SJSA1 (cell line): ENCODE measurements at regions not wholly inside any gene's neighbourhood (a gene's known extent, or its start where the extent isn't known, plus 50 kb on each side); places are given as distances from the start of the nearest gene placed in this dataset.
"Not testable (repeated sequence)": the region's sequence is repeated elsewhere in the genome, so short reads cannot be mapped to it uniquely, and the experiment has no call there.

Experiments
- DNase-seq, 2 experiments: peaks; one replicate each; pipeline ENCODE4 v3.0.0-alpha.2; 2015 to 2020; ENCODE audit warnings: low spot score in 2 of 2, low read depth in 1 of 2
- H3K27ac ChIP-seq: fragments of 250-450 bp; sonication (Bioruptor Pico); 2 replicates; pipeline ENCODE4 v1.5.1; 2020; ENCODE audit warnings: mild to moderate bottlenecking, moderate library complexity
- H3K27me3 ChIP-seq: fragments of 250-450 bp; sonication (Bioruptor Pico); replicated peaks from 2 replicates; pipeline ENCODE4 v1.5.1; 2020; ENCODE audit warnings: mild to moderate bottlenecking, moderate library complexity
- H3K36me3 ChIP-seq: fragments of 250-450 bp; sonication (Bioruptor Pico); 2 replicates; pipeline ENCODE4 v1.5.1; 2020; ENCODE audit warnings: mild to moderate bottlenecking
- H3K4me1 ChIP-seq: fragments of 250-450 bp; sonication (Bioruptor Pico); replicated peaks from 2 replicates; pipeline ENCODE4 v1.6.1; 2021; ENCODE audit warnings: mild to moderate bottlenecking
- H3K4me3 ChIP-seq: fragments of 250-450 bp; sonication (Bioruptor Pico); 2 replicates; pipeline ENCODE4 v1.5.1; 2020; ENCODE audit warnings: mild to moderate bottlenecking
- H3K9me3 ChIP-seq: fragments of 250-450 bp; sonication (Bioruptor Pico); replicated peaks from 2 replicates; pipeline ENCODE4 v1.5.1; 2020; ENCODE audit warnings: mild to moderate bottlenecking

- H3K27ac ChIP-seq: no peak overlapping the region
- no peak for DNase-seq
Observed at GRCh38 chr7:27032839-27033238, 63.0 kb downstream of the HOXA1 start.

GRCh38 chr7:27031289-27032172, 64.3 kb downstream of the HOXA1 start:
- peak overlapping the region; percentile 7 for H3K27ac ChIP-seq
- H3K9me3 ChIP-seq: no peaks in the 10 kb centered on the region
- no peaks in the 10 kb centered on the region for H3K27me3 ChIP-seq
- no peaks in the 10 kb centered on the region for H3K36me3 ChIP-seq
- H3K4me1 ChIP-seq: peaks cover 6% of the 10 kb centered on the region
- DNase-seq: peak in 1 of 2 experiments; percentile 18
- no peak overlapping the region for H3K4me3 ChIP-seq

More at GRCh38 chr7:27032839-27033238, 63.0 kb downstream of the HOXA1 start:
- H3K4me3 ChIP-seq: no peak overlapping the region
- H3K4me1 ChIP-seq: peaks cover 6% of the 10 kb centered on the region
- no peaks in the 10 kb centered on the region for H3K36me3 ChIP-seq
- no peaks in the 10 kb centered on the region for H3K27me3 ChIP-seq
- H3K9me3 ChIP-seq: no peaks in the 10 kb centered on the region

GRCh38 chr7:27030393-27031050, 65.3 kb downstream of the HOXA1 start:
- H3K36me3 ChIP-seq: no peaks in the 10 kb centered on the region
- H3K9me3 ChIP-seq: no peaks in the 10 kb centered on the region
- H3K27me3 ChIP-seq: no peaks in the 10 kb centered on the region
- DNase-seq: no peak
- H3K27ac ChIP-seq: no peak overlapping the region
- H3K4me3 ChIP-seq: no peak overlapping the region
- peaks cover 6% of the 10 kb centered on the region for H3K4me1 ChIP-seq

- no peak overlapping the region for H3K27ac ChIP-seq
Observed at GRCh38 chr7:27025270-27025669, 70.5 kb downstream of the HOXA1 start.

GRCh38 chr7:27010068-27010467, 85.7 kb downstream of the HOXA1 start:
- H3K36me3 ChIP-seq: no peaks in the 10 kb centered on the region
- no peaks in the 10 kb centered on the region for H3K4me1 ChIP-seq
- no peak for DNase-seq
- H3K27ac ChIP-seq: no peak overlapping the region
- H3K27me3 ChIP-seq: no peaks in the 10 kb centered on the region
- no peaks in the 10 kb centered on the region for H3K9me3 ChIP-seq
- no peak overlapping the region for H3K4me3 ChIP-seq

More at GRCh38 chr7:27025270-27025669, 70.5 kb downstream of the HOXA1 start:
- H3K36me3 ChIP-seq: no peaks in the 10 kb centered on the region
- no peak overlapping the region for H3K4me3 ChIP-seq
- DNase-seq: no peak
- no peaks in the 10 kb centered on the region for H3K4me1 ChIP-seq
- no peaks in the 10 kb centered on the region; the same call in 1 of the 2 replicates for H3K27me3 ChIP-seq
- H3K9me3 ChIP-seq: no peaks in the 10 kb centered on the region

- Histone ChIP-seq H3K9me3 (no peaks in the 10 kb centered on the region), H3K36me3 (no peaks in the 10 kb centered on the region), H3K4me3 (no peak overlapping the region), H3K4me1 (no peaks in the 10 kb centered on the region), H3K27me3 (no peaks in the 10 kb centered on the region), H3K27ac (no peak overlapping the region)
- DNase-seq: no peak
Observed at GRCh38 chr7:27000496-27000895, 95.3 kb downstream of the HOXA1 start.

- not testable (repeated sequence) for H3K27me3 ChIP-seq, DNase-seq, H3K36me3 ChIP-seq, H3K9me3 ChIP-seq, H3K4me3 ChIP-seq, H3K27ac ChIP-seq, H3K4me1 ChIP-seq
Observed at GRCh38 chr7:26998284-26998683, 97.5 kb downstream of the HOXA1 start.

- no peak overlapping the region for H3K27ac ChIP-seq
- H3K27me3 ChIP-seq: no peaks in the 10 kb centered on the region
- DNase-seq: no peak
- H3K9me3 ChIP-seq: no peaks in the 10 kb centered on the region
- no peak overlapping the region for H3K4me3 ChIP-seq
- H3K36me3 ChIP-seq: no peaks in the 10 kb centered on the region
- H3K4me1 ChIP-seq: no peaks in the 10 kb centered on the region
Observed at GRCh38 chr7:26995666-26996065, 100.1 kb downstream of the HOXA1 start.

- DNase-seq: no peak
- Histone ChIP-seq H3K4me3 (no peak overlapping the region), H3K9me3 (no peaks in the 10 kb centered on the region), H3K27me3 (no peaks in the 10 kb centered on the region), H3K27ac (no peak overlapping the region), H3K4me1 (no peaks in the 10 kb centered on the region), H3K36me3 (no peaks in the 10 kb centered on the region)
Observed at GRCh38 chr7:26993816-26994810, 101.7 kb downstream of the HOXA1 start.

GRCh38 chr7:26992670-26993069, 103.1 kb downstream of the HOXA1 start:
- Histone ChIP-seq H3K4me3 (no peak overlapping the region), H3K27me3 (no peaks in the 10 kb centered on the region), H3K27ac (no peak overlapping the region), H3K36me3 (no peaks in the 10 kb centered on the region), H3K9me3 (no peaks in the 10 kb centered on the region), H3K4me1 (no peaks in the 10 kb centered on the region)
- DNase-seq: no peak

- DNase-seq: no peak
- Histone ChIP-seq H3K27ac (no peak overlapping the region), H3K36me3 (no peaks in the 10 kb centered on the region), H3K9me3 (no peaks in the 10 kb centered on the region), H3K4me3 (no peak overlapping the region), H3K27me3 (no peaks in the 10 kb centered on the region), H3K4me1 (no peaks in the 10 kb centered on the region)
Observed at GRCh38 chr7:26991796-26992195, 104.0 kb downstream of the HOXA1 start.

- DNase-seq: no peak
- Histone ChIP-seq H3K4me1 (no peaks in the 10 kb centered on the region), H3K27me3 (no peaks in the 10 kb centered on the region), H3K27ac (no peak overlapping the region), H3K4me3 (no peak overlapping the region), H3K36me3 (no peaks in the 10 kb centered on the region), H3K9me3 (no peaks in the 10 kb centered on the region)
Observed at GRCh38 chr7:26989897-26990670, 105.7 kb downstream of the HOXA1 start.

GRCh38 chr7:26988836-26989374, 106.9 kb downstream of the HOXA1 start:
- no peak for DNase-seq
- no peaks in the 10 kb centered on the region for H3K27me3 ChIP-seq
- H3K27ac ChIP-seq: no peak overlapping the region
- no peak overlapping the region for H3K4me3 ChIP-seq
- no peaks in the 10 kb centered on the region for H3K9me3 ChIP-seq
- H3K4me1 ChIP-seq: no peaks in the 10 kb centered on the region
- no peaks in the 10 kb centered on the region for H3K36me3 ChIP-seq
